GM23338 (cell line): ENCODE measurements at regions not wholly inside any gene's neighbourhood (a gene's known extent, or its start where the extent isn't known, plus 50 kb on each side); places are given as distances from the start of the nearest gene placed in this dataset.

Experiments used
- ATAC-seq: fragments of 200-7000 bp; cut with Tn5 transposase; 3 replicates; pipeline ENCODE4 v1.9.1; 2020
- DNase-seq: peaks from one replicate; pipeline ENCODE4 v3.0.0-alpha.2; 2015; ENCODE audit warnings: low spot score
- H2AFZ ChIP-seq: fragments of 200-600 bp; sonication (generic); 2 replicates; pipeline ENCODE4 v1.8.0; 2016; ENCODE audit warnings: antibody characterized with exemption, mild to moderate bottlenecking, moderate library complexity
- H3F3A ChIP-seq: fragments of 200-600 bp; sonication (generic); replicated peaks from 2 replicates; pipeline ENCODE4 v1.8.0; 2017; ENCODE audit warnings: antibody characterized with exemption, mixed run types, low read depth
- H3K27ac ChIP-seq: fragments of 200-600 bp; sonication (generic); 2 replicates; pipeline ENCODE4 v1.6.1; 2016; ENCODE audit warnings: low read depth
- H3K27me3 ChIP-seq: fragments of 200-600 bp; sonication (generic); 2 replicates; pipeline ENCODE4 v1.8.0; 2016; ENCODE audit warnings: mild to moderate bottlenecking, mixed run types, moderate library complexity; ENCODE audit not compliant: insufficient read depth
- H3K36me3 ChIP-seq: fragments of 200-600 bp; sonication (generic); 2 replicates; pipeline ENCODE4 v1.8.0; 2016; ENCODE audit warnings: mild to moderate bottlenecking; ENCODE audit not compliant: insufficient read depth
- H3K4me1 ChIP-seq: fragments of 200-600 bp; sonication (generic); 2 replicates; pipeline ENCODE4 v1.8.0; 2016; ENCODE audit warnings: mild to moderate bottlenecking, moderate library complexity; ENCODE audit not compliant: insufficient read depth
- H3K4me2 ChIP-seq: fragments of 200-600 bp; sonication (generic); 2 replicates; pipeline ENCODE4 v1.7.1; 2017; ENCODE audit warnings: mixed run types
- H3K4me3 ChIP-seq: fragments of 200-600 bp; sonication (generic); 2 replicates; pipeline ENCODE4 v1.6.1; 2016; ENCODE audit warnings: mixed run types
- H3K79me2 ChIP-seq: fragments of 200-600 bp; sonication (generic); replicated peaks from 2 replicates; pipeline ENCODE4 v1.8.0; 2017; ENCODE audit warnings: mild to moderate bottlenecking; ENCODE audit not compliant: insufficient read depth
- H3K9me2 ChIP-seq: fragments of 200-600 bp; sonication (generic); 2 replicates; pipeline ENCODE4 v1.8.0; 2017; ENCODE audit not compliant: insufficient read depth
- H4K20me1 ChIP-seq: fragments of 200-600 bp; sonication (generic); replicated peaks from 2 replicates; pipeline ENCODE4 v1.8.0; 2017; ENCODE audit warnings: mild to moderate bottlenecking; ENCODE audit not compliant: insufficient read depth
- H3K27ac Mint-ChIP-seq: 2 replicates; pipeline ENCODE4 v1.8.0; 2020; ENCODE audit warnings: inconsistent platforms, mild to moderate bottlenecking, moderate library complexity, mixed read lengths
- H3K27me3 Mint-ChIP-seq: 3 replicates; pipeline ENCODE4 v1.8.0; 2022; ENCODE audit warnings: low read depth, mild to moderate bottlenecking, moderate library complexity, mixed read lengths, inconsistent platforms; ENCODE audit not compliant: insufficient read depth, poor library complexity
- H3K36me3 Mint-ChIP-seq: 3 replicates; pipeline ENCODE4 v1.8.0; 2021; ENCODE audit warnings: low read depth, mild to moderate bottlenecking, inconsistent platforms, moderate library complexity, mixed read lengths
- H3K4me1 Mint-ChIP-seq: 3 replicates; pipeline ENCODE4 v1.8.0; 2020; ENCODE audit warnings: mild to moderate bottlenecking, inconsistent platforms, mixed read lengths
- H3K4me3 Mint-ChIP-seq: 3 replicates; pipeline ENCODE4 v1.8.0; 2021; ENCODE audit warnings: moderate library complexity, mild to moderate bottlenecking, inconsistent platforms, mixed read lengths
- H3K9me3 Mint-ChIP-seq: 3 replicates; pipeline ENCODE4 v1.8.0; 2020; ENCODE audit warnings: moderate library complexity, mild to moderate bottlenecking, inconsistent platforms, mixed read lengths
- CREB1 ChIP-seq: fragments of 250-450 bp; sonication (Bioruptor Pico); IDR thresholded peaks from 2 replicates; pipeline ENCODE4 v1.5.0; 2020; ENCODE audit warnings: low read depth, mild to moderate bottlenecking, moderate library complexity
- EZH2 ChIP-seq: fragments of 200-600 bp; sonication (generic); IDR thresholded peaks from one replicate; pipeline ENCODE4 v1.8.0; 2017; ENCODE audit warnings: antibody characterized with exemption, mild to moderate bottlenecking, low read depth; ENCODE audit not compliant: unreplicated experiment
- EZH2phosphoT487 ChIP-seq: fragments of 200-600 bp; sonication (generic); IDR thresholded peaks from one replicate; pipeline ENCODE4 v1.8.1; 2018; ENCODE audit warnings: antibody characterized with exemption; ENCODE audit not compliant: unreplicated experiment
- JUNB ChIP-seq: IDR thresholded peaks from one replicate; pipeline ENCODE4 v1.6.1; 2016; ENCODE audit warnings: antibody characterized with exemption; ENCODE audit not compliant: unreplicated experiment
- NANOG ChIP-seq: IDR thresholded peaks from 2 replicates; pipeline ENCODE4 v1.6.1; 2016; ENCODE audit warnings: antibody characterized with exemption, borderline replicate concordance
- POLR2AphosphoS5 ChIP-seq: IDR thresholded peaks from 2 replicates; pipeline ENCODE4 v1.6.1; 2016; ENCODE audit warnings: antibody characterized with exemption, low read depth
- REST ChIP-seq: IDR thresholded peaks from one replicate; pipeline ENCODE4 v1.6.1; 2018; ENCODE audit warnings: antibody characterized with exemption; ENCODE audit not compliant: unreplicated experiment
- STAT1 ChIP-seq: IDR thresholded peaks from one replicate; pipeline ENCODE4 v1.6.1; 2016; ENCODE audit warnings: antibody characterized with exemption; ENCODE audit not compliant: unreplicated experiment
- ZNF114 ChIP-seq: fragments of 250-450 bp; sonication (Bioruptor Pico); IDR thresholded peaks from 2 replicates; pipeline ENCODE4 v1.5.0; 2020; ENCODE audit warnings: mild to moderate bottlenecking, moderate library complexity
- ZNF331 ChIP-seq: fragments of 250-450 bp; sonication (Bioruptor Pico); IDR thresholded peaks from 2 replicates; pipeline ENCODE4 v1.5.0; 2020; ENCODE audit warnings: low read depth, mild to moderate bottlenecking, moderate library complexity
- TF ChIP-seq, protein P1 (sequence below), 2 experiments: fragments of 200-600 bp in 1 of 2; sonication (generic) in 1 of 2; conservative IDR thresholded peaks; 2 replicates each; pipeline versions ENCODE4 v1.5.1 to v1.6.1; 2016 to 2017; ENCODE audit warnings: antibody characterized with exemption in 2 of 2, low read depth in 2 of 2, mild to moderate bottlenecking in 2 of 2, moderate library complexity in 1 of 2
- TF ChIP-seq, protein P2 (sequence below): IDR thresholded peaks from 2 replicates; pipeline ENCODE4 v1.6.1; 2016; ENCODE audit warnings: antibody characterized with exemption
- TF ChIP-seq, protein P3 (sequence below): fragments of 250-450 bp; sonication (Bioruptor Pico); IDR thresholded peaks from 2 replicates; pipeline ENCODE4 v1.5.0; 2020; ENCODE audit warnings: mild to moderate bottlenecking, moderate library complexity

- ATAC-seq (no peak), DNase-seq (no peak)
- Histone ChIP-seq H3K27ac (no peak overlapping the region), H3K4me3 (no peak overlapping the region), H3K4me1 (peaks cover 22% of the 10 kb centered on the region), H4K20me1 (no peaks in the 10 kb centered on the region), H3F3A (no peaks in the 10 kb centered on the region), H3K27me3 (no peaks in the 10 kb centered on the region), H2AFZ (no peak overlapping the region), H3K9me2 (no peaks in the 10 kb centered on the region), H3K79me2 (no peaks in the 10 kb centered on the region), H3K36me3 (peaks cover 3% of the 10 kb centered on the region; the same call in 1 of the 2 replicates), H3K4me2 (no peak overlapping the region)
- TF ChIP-seq ZNF331 (CRISPR knock-in tag) (no peak), STAT1 (no peak), EZH2 (no peak), POLR2AphosphoS5 (no peak), ZNF114 (CRISPR knock-in tag) (no peak), REST (no peak), JUNB (no peak), CREB1 (CRISPR knock-in tag) (no peak), NANOG (no peak), EZH2phosphoT487 (no peak)
- TF ChIP-seq, protein P1, sequence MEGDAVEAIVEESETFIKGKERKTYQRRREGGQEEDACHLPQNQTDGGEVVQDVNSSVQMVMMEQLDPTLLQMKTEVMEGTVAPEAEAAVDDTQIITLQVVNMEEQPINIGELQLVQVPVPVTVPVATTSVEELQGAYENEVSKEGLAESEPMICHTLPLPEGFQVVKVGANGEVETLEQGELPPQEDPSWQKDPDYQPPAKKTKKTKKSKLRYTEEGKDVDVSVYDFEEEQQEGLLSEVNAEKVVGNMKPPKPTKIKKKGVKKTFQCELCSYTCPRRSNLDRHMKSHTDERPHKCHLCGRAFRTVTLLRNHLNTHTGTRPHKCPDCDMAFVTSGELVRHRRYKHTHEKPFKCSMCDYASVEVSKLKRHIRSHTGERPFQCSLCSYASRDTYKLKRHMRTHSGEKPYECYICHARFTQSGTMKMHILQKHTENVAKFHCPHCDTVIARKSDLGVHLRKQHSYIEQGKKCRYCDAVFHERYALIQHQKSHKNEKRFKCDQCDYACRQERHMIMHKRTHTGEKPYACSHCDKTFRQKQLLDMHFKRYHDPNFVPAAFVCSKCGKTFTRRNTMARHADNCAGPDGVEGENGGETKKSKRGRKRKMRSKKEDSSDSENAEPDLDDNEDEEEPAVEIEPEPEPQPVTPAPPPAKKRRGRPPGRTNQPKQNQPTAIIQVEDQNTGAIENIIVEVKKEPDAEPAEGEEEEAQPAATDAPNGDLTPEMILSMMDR (conservative IDR thresholded peaks at IDR 0.05; ENCODE audit: low read depth in 2 of 2) = no peak
- TF ChIP-seq, protein P2, sequence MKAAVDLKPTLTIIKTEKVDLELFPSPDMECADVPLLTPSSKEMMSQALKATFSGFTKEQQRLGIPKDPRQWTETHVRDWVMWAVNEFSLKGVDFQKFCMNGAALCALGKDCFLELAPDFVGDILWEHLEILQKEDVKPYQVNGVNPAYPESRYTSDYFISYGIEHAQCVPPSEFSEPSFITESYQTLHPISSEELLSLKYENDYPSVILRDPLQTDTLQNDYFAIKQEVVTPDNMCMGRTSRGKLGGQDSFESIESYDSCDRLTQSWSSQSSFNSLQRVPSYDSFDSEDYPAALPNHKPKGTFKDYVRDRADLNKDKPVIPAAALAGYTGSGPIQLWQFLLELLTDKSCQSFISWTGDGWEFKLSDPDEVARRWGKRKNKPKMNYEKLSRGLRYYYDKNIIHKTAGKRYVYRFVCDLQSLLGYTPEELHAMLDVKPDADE = no peak
- TF ChIP-seq, protein P3, sequence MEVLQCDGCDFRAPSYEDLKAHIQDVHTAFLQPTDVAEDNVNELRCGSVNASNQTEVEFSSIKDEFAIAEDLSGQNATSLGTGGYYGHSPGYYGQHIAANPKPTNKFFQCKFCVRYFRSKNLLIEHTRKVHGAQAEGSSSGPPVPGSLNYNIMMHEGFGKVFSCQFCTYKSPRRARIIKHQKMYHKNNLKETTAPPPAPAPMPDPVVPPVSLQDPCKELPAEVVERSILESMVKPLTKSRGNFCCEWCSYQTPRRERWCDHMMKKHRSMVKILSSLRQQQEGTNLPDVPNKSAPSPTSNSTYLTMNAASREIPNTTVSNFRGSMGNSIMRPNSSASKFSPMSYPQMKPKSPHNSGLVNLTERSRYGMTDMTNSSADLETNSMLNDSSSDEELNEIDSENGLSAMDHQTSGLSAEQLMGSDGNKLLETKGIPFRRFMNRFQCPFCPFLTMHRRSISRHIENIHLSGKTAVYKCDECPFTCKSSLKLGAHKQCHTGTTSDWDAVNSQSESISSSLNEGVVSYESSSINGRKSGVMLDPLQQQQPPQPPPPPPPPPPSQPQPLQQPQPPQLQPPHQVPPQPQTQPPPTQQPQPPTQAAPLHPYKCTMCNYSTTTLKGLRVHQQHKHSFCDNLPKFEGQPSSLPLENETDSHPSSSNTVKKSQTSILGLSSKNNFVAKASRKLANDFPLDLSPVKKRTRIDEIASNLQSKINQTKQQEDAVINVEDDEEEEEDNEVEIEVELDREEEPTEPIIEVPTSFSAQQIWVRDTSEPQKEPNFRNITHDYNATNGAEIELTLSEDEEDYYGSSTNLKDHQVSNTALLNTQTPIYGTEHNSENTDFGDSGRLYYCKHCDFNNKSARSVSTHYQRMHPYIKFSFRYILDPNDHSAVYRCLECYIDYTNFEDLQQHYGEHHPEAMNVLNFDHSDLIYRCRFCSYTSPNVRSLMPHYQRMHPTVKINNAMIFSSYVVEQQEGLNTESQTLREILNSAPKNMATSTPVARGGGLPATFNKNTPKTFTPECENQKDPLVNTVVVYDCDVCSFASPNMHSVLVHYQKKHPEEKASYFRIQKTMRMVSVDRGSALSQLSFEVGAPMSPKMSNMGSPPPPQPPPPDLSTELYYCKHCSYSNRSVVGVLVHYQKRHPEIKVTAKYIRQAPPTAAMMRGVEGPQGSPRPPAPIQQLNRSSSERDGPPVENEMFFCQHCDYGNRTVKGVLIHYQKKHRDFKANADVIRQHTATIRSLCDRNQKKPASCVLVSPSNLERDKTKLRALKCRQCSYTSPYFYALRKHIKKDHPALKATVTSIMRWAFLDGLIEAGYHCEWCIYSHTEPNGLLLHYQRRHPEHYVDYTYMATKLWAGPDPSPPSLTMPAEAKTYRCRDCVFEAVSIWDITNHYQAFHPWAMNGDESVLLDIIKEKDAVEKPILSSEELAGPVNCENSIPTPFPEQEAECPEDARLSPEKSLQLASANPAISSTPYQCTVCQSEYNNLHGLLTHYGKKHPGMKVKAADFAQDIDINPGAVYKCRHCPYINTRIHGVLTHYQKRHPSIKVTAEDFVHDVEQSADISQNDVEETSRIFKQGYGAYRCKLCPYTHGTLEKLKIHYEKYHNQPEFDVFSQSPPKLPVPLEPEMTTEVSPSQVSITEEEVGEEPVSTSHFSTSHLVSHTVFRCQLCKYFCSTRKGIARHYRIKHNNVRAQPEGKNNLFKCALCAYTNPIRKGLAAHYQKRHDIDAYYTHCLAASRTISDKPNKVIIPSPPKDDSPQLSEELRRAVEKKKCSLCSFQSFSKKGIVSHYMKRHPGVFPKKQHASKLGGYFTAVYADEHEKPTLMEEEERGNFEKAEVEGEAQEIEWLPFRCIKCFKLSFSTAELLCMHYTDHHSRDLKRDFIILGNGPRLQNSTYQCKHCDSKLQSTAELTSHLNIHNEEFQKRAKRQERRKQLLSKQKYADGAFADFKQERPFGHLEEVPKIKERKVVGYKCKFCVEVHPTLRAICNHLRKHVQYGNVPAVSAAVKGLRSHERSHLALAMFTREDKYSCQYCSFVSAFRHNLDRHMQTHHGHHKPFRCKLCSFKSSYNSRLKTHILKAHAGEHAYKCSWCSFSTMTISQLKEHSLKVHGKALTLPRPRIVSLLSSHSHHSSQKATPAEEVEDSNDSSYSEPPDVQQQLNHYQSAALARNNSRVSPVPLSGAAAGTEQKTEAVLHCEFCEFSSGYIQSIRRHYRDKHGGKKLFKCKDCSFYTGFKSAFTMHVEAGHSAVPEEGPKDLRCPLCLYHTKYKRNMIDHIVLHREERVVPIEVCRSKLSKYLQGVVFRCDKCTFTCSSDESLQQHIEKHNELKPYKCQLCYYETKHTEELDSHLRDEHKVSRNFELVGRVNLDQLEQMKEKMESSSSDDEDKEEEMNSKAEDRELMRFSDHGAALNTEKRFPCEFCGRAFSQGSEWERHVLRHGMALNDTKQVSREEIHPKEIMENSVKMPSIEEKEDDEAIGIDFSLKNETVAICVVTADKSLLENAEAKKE = no peak
- H3K9me3 Mint-ChIP-seq = peaks cover 42% of the 10 kb centered on the region
- peaks cover 28% of the 10 kb centered on the region; the same call in 2 of the 3 replicates for H3K36me3 Mint-ChIP-seq
- no peak overlapping the region for H3K4me3 Mint-ChIP-seq
- H3K27me3 Mint-ChIP-seq = peaks cover 2% of the 10 kb centered on the region
- peaks cover 16% of the 10 kb centered on the region for H3K4me1 Mint-ChIP-seq
- H3K27ac Mint-ChIP-seq = no peak overlapping the region
Measured at GRCh38 chr4:155120536-155120935, 87.9 kb upstream of the NPY2R start.
